IPS-15b (cell line): ENCODE measurements at regions not wholly inside any gene's neighbourhood (a gene's known extent, or its start where the extent isn't known, plus 50 kb on each side); places are given as distances from the start of the nearest gene placed in this dataset.

ENCODE experiments used
- H3K27me3 ChIP-seq: one replicate; pipeline ENCODE4 v1.6.1; 2013; ENCODE audit warnings: low read length; ENCODE audit not compliant: control insufficient read depth, insufficient read depth
- H3K36me3 ChIP-seq: one replicate; pipeline ENCODE4 v1.6.1; 2013; ENCODE audit warnings: low read length; ENCODE audit not compliant: control insufficient read depth, insufficient read depth
- H3K4me1 ChIP-seq: one replicate; pipeline ENCODE4 v1.6.1; 2013; ENCODE audit warnings: mild to moderate bottlenecking, low read length; ENCODE audit not compliant: control insufficient read depth, insufficient read depth
- H3K4me3 ChIP-seq: one replicate; pipeline ENCODE4 v1.5.1; 2013; ENCODE audit warnings: low read depth, low read length
- H3K9ac ChIP-seq: one replicate; pipeline ENCODE4 v1.6.1; 2013; ENCODE audit warnings: low read depth, mild to moderate bottlenecking, low read length
- H3K9me3 ChIP-seq: one replicate; pipeline ENCODE4 v1.6.1; 2013; ENCODE audit warnings: mild to moderate bottlenecking, low read length; ENCODE audit not compliant: control insufficient read depth, insufficient read depth

GRCh38 chr6:40642190-40642589 lies 55.0 kb upstream of the LRFN2 start:
- Histone ChIP-seq H3K9me3 (no peaks in the 10 kb centered on the region), H3K27me3 (no peaks in the 10 kb centered on the region)

GRCh38 chr6:40640599-40641227 lies 53.5 kb upstream of the LRFN2 start:
- Histone ChIP-seq H3K4me3 (no peak overlapping the region), H3K27me3 (no peaks in the 10 kb centered on the region), H3K9ac (no peak overlapping the region), H3K4me1 (no peaks in the 10 kb centered on the region), H3K36me3 (no peaks in the 10 kb centered on the region), H3K9me3 (no peaks in the 10 kb centered on the region)

More at GRCh38 chr6:40642190-40642589, 55.0 kb upstream of the LRFN2 start:
- no peaks in the 10 kb centered on the region for H3K4me1 ChIP-seq
- no peaks in the 10 kb centered on the region for H3K36me3 ChIP-seq
- H3K4me3 ChIP-seq, result no peak overlapping the region
- H3K9ac ChIP-seq, result no peak overlapping the region
